ENCODE measurements at regions not wholly inside any gene's neighbourhood (a gene's known extent, or its start where the extent isn't known, plus 50 kb on each side); places are given as distances from the start of the nearest gene placed in this dataset.

DNA sequence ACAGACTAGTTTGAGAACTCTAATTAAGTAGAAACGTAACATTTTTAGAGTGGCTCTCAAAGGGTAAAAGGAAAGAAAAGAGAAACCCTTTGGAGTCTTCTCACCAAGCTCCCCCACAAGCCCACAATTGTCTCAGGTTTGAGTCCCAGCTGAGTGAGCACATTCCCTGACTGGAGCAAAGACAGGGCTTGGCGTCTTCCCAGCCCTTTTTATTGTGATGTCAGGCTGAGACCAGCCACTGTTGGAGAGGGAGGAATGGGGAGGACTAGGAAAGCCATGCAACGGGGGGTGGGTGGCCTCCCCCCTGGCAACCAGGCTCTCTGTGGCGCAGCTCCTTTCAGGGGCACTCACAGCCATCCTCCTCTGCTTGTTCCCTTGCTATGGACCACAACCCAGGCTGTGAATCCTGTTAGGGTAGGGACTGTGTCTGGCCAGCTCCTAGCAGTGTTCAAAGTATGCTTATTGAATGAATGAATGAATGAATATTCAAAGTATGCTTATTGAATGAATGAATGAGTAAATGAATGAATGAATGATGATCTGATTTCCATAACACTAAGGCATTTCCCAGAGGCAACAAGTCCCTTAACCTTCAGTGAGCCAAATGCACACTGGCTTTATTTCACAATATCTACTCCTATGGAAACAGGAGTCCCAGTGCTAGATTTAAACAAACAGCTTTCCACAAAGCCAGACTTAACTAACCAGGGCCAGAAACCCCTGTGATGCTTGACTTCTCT, 413.3 kb downstream of the MID1IP1 start:
- TF ChIP-seq, protein P1, sequence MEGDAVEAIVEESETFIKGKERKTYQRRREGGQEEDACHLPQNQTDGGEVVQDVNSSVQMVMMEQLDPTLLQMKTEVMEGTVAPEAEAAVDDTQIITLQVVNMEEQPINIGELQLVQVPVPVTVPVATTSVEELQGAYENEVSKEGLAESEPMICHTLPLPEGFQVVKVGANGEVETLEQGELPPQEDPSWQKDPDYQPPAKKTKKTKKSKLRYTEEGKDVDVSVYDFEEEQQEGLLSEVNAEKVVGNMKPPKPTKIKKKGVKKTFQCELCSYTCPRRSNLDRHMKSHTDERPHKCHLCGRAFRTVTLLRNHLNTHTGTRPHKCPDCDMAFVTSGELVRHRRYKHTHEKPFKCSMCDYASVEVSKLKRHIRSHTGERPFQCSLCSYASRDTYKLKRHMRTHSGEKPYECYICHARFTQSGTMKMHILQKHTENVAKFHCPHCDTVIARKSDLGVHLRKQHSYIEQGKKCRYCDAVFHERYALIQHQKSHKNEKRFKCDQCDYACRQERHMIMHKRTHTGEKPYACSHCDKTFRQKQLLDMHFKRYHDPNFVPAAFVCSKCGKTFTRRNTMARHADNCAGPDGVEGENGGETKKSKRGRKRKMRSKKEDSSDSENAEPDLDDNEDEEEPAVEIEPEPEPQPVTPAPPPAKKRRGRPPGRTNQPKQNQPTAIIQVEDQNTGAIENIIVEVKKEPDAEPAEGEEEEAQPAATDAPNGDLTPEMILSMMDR (IDR thresholded peaks at IDR 0.05; ENCODE audit: insufficient read depth, low read length, missing control alignments): no peak
- CTCF ChIA-PET: no interaction called here
- DNase-seq (ENCODE audit: low read depth, low spot score): no peak
- no peak overlapping the region for H3K4me3 ChIP-seq (ENCODE audit: low read depth, low read length)
- POLR2A ChIA-PET: no interaction called here

DNA sequence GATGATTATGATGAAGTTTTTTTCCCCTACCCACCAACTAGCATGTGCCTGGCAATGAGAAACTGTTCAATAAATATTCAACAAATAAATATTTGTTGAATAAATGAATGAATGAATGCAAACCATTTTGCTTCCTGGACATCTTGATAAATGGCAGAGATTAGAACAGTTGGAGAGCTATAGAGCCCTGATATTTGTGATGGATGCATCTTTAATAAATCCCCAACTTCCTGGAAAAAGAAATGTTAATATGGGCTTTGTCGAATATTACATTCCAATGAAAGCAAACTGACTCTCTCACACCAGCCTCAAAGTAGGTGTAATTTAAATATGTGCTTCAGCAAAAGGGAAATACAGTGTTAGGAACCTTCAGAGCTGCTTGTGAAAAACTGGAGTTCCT, 419.7 kb downstream of the MID1IP1 start:
- no peak overlapping the region for H3K4me3 ChIP-seq (ENCODE audit: low read depth, low read length)
- DNase-seq (ENCODE audit: low read depth, low spot score): no peak
- TF ChIP-seq, protein P1 (IDR thresholded peaks at IDR 0.05; ENCODE audit: insufficient read depth, low read length, missing control alignments): no peak
- POLR2A ChIA-PET: no interaction called here
- CTCF ChIA-PET: no interaction called here

GRCh38 chrX:39222346-39223113, 421.3 kb downstream of the MID1IP1 start:
- POLR2A ChIA-PET: no interaction called here
- no peak overlapping the region for H3K4me3 ChIP-seq (ENCODE audit: low read depth, low read length)
- no peak for DNase-seq (ENCODE audit: low read depth, low spot score)
- CTCF ChIA-PET: no interaction called here
- TF ChIP-seq, protein P1 (IDR thresholded peaks at IDR 0.05; ENCODE audit: insufficient read depth, low read length, missing control alignments): no peak

- ChIA-PET POLR2A (no interaction called here), CTCF (no interaction called here)
- H3K4me3 ChIP-seq (ENCODE audit: low read depth, low read length): no peak overlapping the region
- TF ChIP-seq, protein P1 (IDR thresholded peaks at IDR 0.05; ENCODE audit: insufficient read depth, low read length, missing control alignments): no peak
- no peak for DNase-seq (ENCODE audit: low read depth, low spot score)
These were observed 425.0 kb downstream of the MID1IP1 start for GRCh38 chrX:39226251-39226650.

DNA sequence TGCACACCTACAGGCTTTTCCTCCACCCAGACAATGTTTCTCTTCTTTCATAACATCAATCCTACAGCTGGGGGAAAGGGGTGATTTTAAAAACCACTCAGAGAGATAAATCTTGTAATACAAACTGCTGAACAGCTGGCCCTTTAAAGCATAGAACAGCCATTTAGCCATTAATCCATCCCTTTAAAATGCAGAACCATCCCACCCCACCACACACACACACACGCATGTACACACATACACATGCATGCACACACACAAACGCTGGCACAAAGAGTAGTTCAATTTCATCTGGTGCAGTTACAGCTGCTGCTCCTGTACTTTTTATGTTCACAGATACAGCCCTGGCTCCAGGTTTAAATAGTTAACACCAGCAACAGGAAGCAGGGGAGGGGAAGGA, 426.1 kb downstream of the MID1IP1 start:
- ChIA-PET CTCF (no interaction called here), POLR2A (no interaction called here)
- DNase-seq (ENCODE audit: low read depth, low spot score): no peak
- H3K4me3 ChIP-seq (ENCODE audit: low read depth, low read length): no peak overlapping the region
- TF ChIP-seq, protein P1 (IDR thresholded peaks at IDR 0.05; ENCODE audit: insufficient read depth, low read length, missing control alignments): no peak

GRCh38 chrX:39238006-39238405, 436.7 kb downstream of the MID1IP1 start:
- ChIA-PET CTCF (no interaction called here), POLR2A (no interaction called here)
- H3K4me3 ChIP-seq (ENCODE audit: low read depth, low read length): no peak overlapping the region
- DNase-seq (ENCODE audit: low read depth, low spot score): no peak
- TF ChIP-seq, protein P1 (IDR thresholded peaks at IDR 0.05; ENCODE audit: insufficient read depth, low read length, missing control alignments): no peak
